H9 (cell line): ENCODE measurements at regions not wholly inside any gene's neighbourhood (a gene's known extent, or its start where the extent isn't known, plus 50 kb on each side); places are given as distances from the start of the nearest gene placed in this dataset.
A peak's percentile ranks its signal among the peaks of the same experiment; 100 is the strongest.

Experiments
- DNase-seq: peaks from one replicate; pipeline ENCODE4 v3.0.0-alpha.2; 2017
- H2AFZ ChIP-seq: one replicate; pipeline ENCODE4 v1.6.1; 2013; ENCODE audit warnings: mild to moderate bottlenecking, low read length, control low read depth, moderate library complexity
- H2AK5ac ChIP-seq: 2 replicates; pipeline ENCODE4 v1.6.1; 2013; ENCODE audit warnings: low read length, control low read depth, mixed read lengths; ENCODE audit not compliant: insufficient read length
- H2BK120ac ChIP-seq: one replicate; pipeline ENCODE4 v1.6.1; 2013; ENCODE audit warnings: low read depth, mild to moderate bottlenecking, low read length, control low read depth, inconsistent platforms; ENCODE audit not compliant: poor library complexity, severe bottlenecking
- H2BK12ac ChIP-seq: 2 replicates; pipeline ENCODE4 v1.6.1; 2013; ENCODE audit warnings: low read length, control low read depth, mixed read lengths, low read depth; ENCODE audit not compliant: insufficient read length
- H2BK15ac ChIP-seq: 2 replicates; pipeline ENCODE4 v1.6.1; 2013; ENCODE audit warnings: low read depth, low read length, control low read depth
- H2BK20ac ChIP-seq: one replicate; pipeline ENCODE4 v1.6.1; 2013; ENCODE audit warnings: low read depth, mild to moderate bottlenecking, low read length, control low read depth, inconsistent platforms; ENCODE audit not compliant: poor library complexity, severe bottlenecking
- H2BK5ac ChIP-seq: 2 replicates; pipeline ENCODE4 v1.6.1; 2013; ENCODE audit warnings: low read length, control low read depth, mixed read lengths; ENCODE audit not compliant: insufficient read length
- H3K14ac ChIP-seq: 2 replicates; pipeline ENCODE4 v1.6.1; 2013; ENCODE audit warnings: low read length, control low read depth; ENCODE audit not compliant: insufficient read depth
- H3K18ac ChIP-seq: 2 replicates; pipeline ENCODE4 v1.6.1; 2013; ENCODE audit warnings: low read depth, mild to moderate bottlenecking, mixed read lengths, low read length, control low read depth; ENCODE audit not compliant: insufficient read length
- H3K23ac ChIP-seq: 2 replicates; pipeline ENCODE4 v1.6.1; 2013; ENCODE audit warnings: low read length, control low read depth, mixed read lengths, low read depth; ENCODE audit not compliant: insufficient read length
- H3K23me2 ChIP-seq: 2 replicates; pipeline ENCODE4 v1.6.1; 2013; ENCODE audit warnings: low read depth, mild to moderate bottlenecking, mixed read lengths, low read length, control low read depth; ENCODE audit not compliant: insufficient read length, poor library complexity, severe bottlenecking
- H3K27ac ChIP-seq: 2 replicates; pipeline ENCODE4 v1.5.1; 2013; ENCODE audit warnings: low read length, control low read depth, mixed read lengths, low read depth; ENCODE audit not compliant: insufficient read length
- H3K27me3 ChIP-seq: 2 replicates; pipeline ENCODE4 v1.6.1; 2013; ENCODE audit warnings: low read length, control low read depth, inconsistent platforms; ENCODE audit not compliant: insufficient read depth
- H3K4ac ChIP-seq: 2 replicates; pipeline ENCODE4 v1.6.1; 2013; ENCODE audit warnings: low read depth, mild to moderate bottlenecking, control low read depth, inconsistent platforms, low read length, moderate library complexity
- H3K4me1 ChIP-seq: 2 replicates; pipeline ENCODE4 v1.6.1; 2013; ENCODE audit warnings: low read length, control low read depth, inconsistent platforms; ENCODE audit not compliant: insufficient read depth
- H3K4me2 ChIP-seq: 2 replicates; pipeline ENCODE4 v1.6.1; 2013; ENCODE audit warnings: low read length, control low read depth, mixed read lengths; ENCODE audit not compliant: insufficient read length, insufficient read depth
- H3K56ac ChIP-seq: 2 replicates; pipeline ENCODE4 v1.6.1; 2013; ENCODE audit warnings: low read depth, mild to moderate bottlenecking, mixed read lengths, low read length, control low read depth; ENCODE audit not compliant: insufficient read length
- H3K79me1 ChIP-seq: 2 replicates; pipeline ENCODE4 v1.6.1; 2013; ENCODE audit warnings: low read depth, mild to moderate bottlenecking, moderate library complexity, low read length, control low read depth, inconsistent platforms; ENCODE audit not compliant: insufficient read depth, poor library complexity, severe bottlenecking
- H3K79me2 ChIP-seq: 2 replicates; pipeline ENCODE4 v1.6.1; 2013; ENCODE audit warnings: low read length, control low read depth, inconsistent platforms; ENCODE audit not compliant: insufficient read depth
- H3K9ac ChIP-seq: 2 replicates; pipeline ENCODE4 v1.6.1; 2013; ENCODE audit warnings: low read length, control low read depth, mixed read lengths; ENCODE audit not compliant: insufficient read length; ENCODE audit errors: extremely low read depth
- H3K9me3 ChIP-seq: one replicate; pipeline ENCODE4 v1.6.1; 2013; ENCODE audit warnings: low read depth, low read length, inconsistent platforms; ENCODE audit not compliant: control insufficient read depth
- H3T11ph ChIP-seq: one replicate; pipeline ENCODE4 v1.6.1; 2013; ENCODE audit warnings: mild to moderate bottlenecking, low read length, control low read depth, inconsistent platforms
- H4K20me1 ChIP-seq: one replicate; pipeline ENCODE4 v1.6.1; 2013; ENCODE audit not compliant: control insufficient read depth, insufficient read length, insufficient read depth
- H4K5ac ChIP-seq: 2 replicates; pipeline ENCODE4 v1.6.1; 2013; ENCODE audit warnings: low read depth, mild to moderate bottlenecking, mixed read lengths, low read length, control low read depth; ENCODE audit not compliant: insufficient read length
- H4K8ac ChIP-seq: replicated peaks from 2 replicates; pipeline ENCODE4 v1.6.1; 2013; ENCODE audit warnings: low read length, control low read depth, mixed read lengths, low read depth; ENCODE audit not compliant: insufficient read length
- H4K91ac ChIP-seq: 2 replicates; pipeline ENCODE4 v1.6.1; 2013; ENCODE audit warnings: low read depth, mild to moderate bottlenecking, moderate library complexity, mixed read lengths, low read length, control low read depth; ENCODE audit not compliant: insufficient read length
- H3K27ac Mint-ChIP-seq, 3 experiments: 2 replicates in 2 of 3; 3 replicates in 1 of 3; pipeline ENCODE4 v1.8.0; 2020 to 2021; ENCODE audit warnings: mixed read lengths in 3 of 3, mild to moderate bottlenecking in 1 of 3, moderate library complexity in 1 of 3
- H3K27me3 Mint-ChIP-seq: 2 replicates; pipeline ENCODE4 v1.8.0; 2021; ENCODE audit warnings: low read depth, mild to moderate bottlenecking, moderate library complexity, mixed read lengths
- H3K36me3 Mint-ChIP-seq, 3 experiments: 2 replicates in 2 of 3; 3 replicates in 1 of 3; pipeline ENCODE4 v1.8.0; 2020 to 2021; ENCODE audit warnings: low read depth in 3 of 3, mixed read lengths in 3 of 3; ENCODE audit not compliant: insufficient read depth in 1 of 3
- H3K4me1 Mint-ChIP-seq, 2 experiments: 2 replicates each; pipeline ENCODE4 v1.8.0; 2020; ENCODE audit warnings: mixed read lengths in 2 of 2
- H3K4me3 Mint-ChIP-seq, 2 experiments: 2 replicates in 1 of 2; 3 replicates in 1 of 2; pipeline ENCODE4 v1.8.0; 2020 to 2021; ENCODE audit warnings: mild to moderate bottlenecking in 2 of 2, mixed read lengths in 2 of 2, moderate library complexity in 1 of 2
- H3K9me3 Mint-ChIP-seq, 2 experiments: 2 replicates in 1 of 2; 3 replicates in 1 of 2; pipeline ENCODE4 v1.8.0; 2020; ENCODE audit warnings: mild to moderate bottlenecking in 2 of 2, mixed read lengths in 2 of 2, moderate library complexity in 1 of 2
- WGBS: extraction: QIAGEN DNeasy Blood & Tissue Kit; methylation state at CpG from one replicate; pipeline ENCODE4 v1.1.7; 2013; ENCODE audit warnings: missing lambda C conversion rate, low lambda C conversion rate, mixed read lengths; ENCODE audit not compliant: insufficient read length; ENCODE audit errors: extremely low coverage; 5-methylcytosine and 5-hydroxymethylcytosine counted together
- TF ChIP-seq, protein P1 (sequence below): fragments of 200-600 bp; sonication (generic); conservative IDR thresholded peaks from 3 replicates; pipeline ENCODE4 v1.8.0; 2021; ENCODE audit warnings: antibody characterized with exemption, mild to moderate bottlenecking

DNA sequence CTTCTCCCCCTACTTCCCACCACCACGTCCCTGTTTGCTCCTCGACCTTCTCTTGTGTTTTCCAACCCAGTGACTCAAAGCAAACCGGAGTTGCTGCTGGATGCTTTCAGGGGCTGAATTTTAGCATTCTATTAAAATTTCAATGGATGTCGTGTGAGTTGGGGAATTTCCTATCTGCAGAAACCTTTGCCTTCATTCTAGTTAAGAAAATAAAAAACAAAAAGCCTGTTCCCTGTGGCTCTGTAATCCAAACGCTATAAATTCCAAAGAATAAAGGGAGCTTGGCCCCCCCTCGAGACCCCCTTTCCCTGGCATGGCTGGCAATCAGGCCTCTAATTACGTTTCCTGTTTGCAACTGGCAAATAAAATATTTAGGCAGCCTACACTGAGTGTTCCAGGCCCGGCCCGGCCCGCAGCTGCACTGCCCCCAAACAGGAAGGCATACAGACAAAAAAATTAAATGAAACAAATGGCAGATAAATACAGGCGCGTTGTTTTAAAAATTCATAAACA, 139.4 kb upstream of the PPP1R26 start:
- no CpG with 5 or more reads among the region's 12 CpGs for WGBS
- Histone ChIP-seq H3K79me1 (no peaks in the 10 kb centered on the region), H2BK15ac (no peak overlapping the region), H4K5ac (no peak overlapping the region), H3T11ph (no peak overlapping the region), H3K56ac (no peak overlapping the region), H4K91ac (no peak overlapping the region), H3K79me2 (no peaks in the 10 kb centered on the region), H2BK20ac (no peak overlapping the region), H3K4me1 (0 out of 2 replicates have a peak, but pooled peaks cover 3% of the 10 kb centered on the region), H2AFZ (no peak overlapping the region), H4K8ac (no peak overlapping the region), H3K18ac (no peak overlapping the region), H3K27me3 (no peaks in the 10 kb centered on the region), H3K14ac (no peak overlapping the region), H3K23me2 (no peaks in the 10 kb centered on the region), H3K23ac (no peak overlapping the region), H3K27ac (peak overlapping the region; percentile 78), H2BK12ac (no peak overlapping the region), H2BK5ac (no peak overlapping the region), H4K20me1 (peaks cover 3% of the 10 kb centered on the region), H2BK120ac (no peak overlapping the region), H3K9ac (no peak overlapping the region), H2AK5ac (no peak overlapping the region), H3K4ac (no peak overlapping the region), H3K4me2 (no peak overlapping the region), H3K9me3 (no peaks in the 10 kb centered on the region)
- Mint-ChIP-seq H3K4me1 (peaks cover 41 to 58% of the 10 kb centered on the region in 2 experiments), H3K27me3 (no peaks in the 10 kb centered on the region), H3K4me3 (peak overlapping the region; percentile 5 to 6; a peak in 3 of 5 replicates), H3K36me3 (no peaks in the 10 kb centered on the region; a peak in 1 of 7 replicates), H3K9me3 (no peaks in the 10 kb centered on the region; a peak in 1 of 5 replicates), H3K27ac (peak overlapping the region; percentile 93 to 99 (median 97))
- TF ChIP-seq, protein P1, sequence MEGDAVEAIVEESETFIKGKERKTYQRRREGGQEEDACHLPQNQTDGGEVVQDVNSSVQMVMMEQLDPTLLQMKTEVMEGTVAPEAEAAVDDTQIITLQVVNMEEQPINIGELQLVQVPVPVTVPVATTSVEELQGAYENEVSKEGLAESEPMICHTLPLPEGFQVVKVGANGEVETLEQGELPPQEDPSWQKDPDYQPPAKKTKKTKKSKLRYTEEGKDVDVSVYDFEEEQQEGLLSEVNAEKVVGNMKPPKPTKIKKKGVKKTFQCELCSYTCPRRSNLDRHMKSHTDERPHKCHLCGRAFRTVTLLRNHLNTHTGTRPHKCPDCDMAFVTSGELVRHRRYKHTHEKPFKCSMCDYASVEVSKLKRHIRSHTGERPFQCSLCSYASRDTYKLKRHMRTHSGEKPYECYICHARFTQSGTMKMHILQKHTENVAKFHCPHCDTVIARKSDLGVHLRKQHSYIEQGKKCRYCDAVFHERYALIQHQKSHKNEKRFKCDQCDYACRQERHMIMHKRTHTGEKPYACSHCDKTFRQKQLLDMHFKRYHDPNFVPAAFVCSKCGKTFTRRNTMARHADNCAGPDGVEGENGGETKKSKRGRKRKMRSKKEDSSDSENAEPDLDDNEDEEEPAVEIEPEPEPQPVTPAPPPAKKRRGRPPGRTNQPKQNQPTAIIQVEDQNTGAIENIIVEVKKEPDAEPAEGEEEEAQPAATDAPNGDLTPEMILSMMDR = no peak
- DNase-seq = peak; percentile 57
